ENCODE measurements at regions not wholly inside any gene's neighbourhood (a gene's known extent, or its start where the extent isn't known, plus 50 kb on each side); places are given as distances from the start of the nearest gene placed in this dataset.
"Not testable (repeated sequence)": the region's sequence is repeated elsewhere in the genome, so short reads cannot be mapped to it uniquely, and the experiment has no call there.

DNA sequence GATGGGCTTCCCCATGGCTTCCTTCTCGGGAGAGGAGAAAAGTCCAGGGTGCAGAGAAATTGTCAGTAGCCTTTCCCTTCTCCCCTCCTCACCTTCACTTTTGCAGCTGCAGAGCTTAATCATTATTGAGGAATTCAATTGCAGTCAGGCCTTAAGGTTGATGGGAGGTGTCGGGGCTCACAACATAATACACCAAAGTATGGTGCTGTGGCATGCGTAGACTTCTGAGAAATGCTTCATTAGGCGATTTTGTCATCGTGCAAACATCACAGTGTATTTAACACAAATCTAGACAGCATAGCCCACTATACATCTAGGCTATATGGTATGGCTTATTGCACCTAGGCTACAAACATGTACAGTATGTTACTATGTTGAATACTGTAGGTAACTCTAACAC lies 100.2 kb upstream of the PPM1J start:
- Histone ChIP-seq H3K27ac (ENCODE audit: low read depth, low read length, poor library complexity, severe bottlenecking) (no peak overlapping the region), H3K79me2 (ENCODE audit: insufficient read depth, low read depth, low read length) (no peaks in the 10 kb centered on the region), H3K9me2 (ENCODE audit: insufficient read depth, low read length) (no peaks in the 10 kb centered on the region), H4K20me1 (ENCODE audit: insufficient read depth, low read length) (no peaks in the 10 kb centered on the region), H3K4me1 (ENCODE audit: insufficient read depth, low read length, poor library complexity, severe bottlenecking) (no peaks in the 10 kb centered on the region), H3K4me2 (ENCODE audit: low read length) (no peak overlapping the region), H3K4me3 (ENCODE audit: low read depth, low read length, poor library complexity, severe bottlenecking) (no peak overlapping the region), H2AFZ (ENCODE audit: low read length) (no peak overlapping the region), H3K9me3 (ENCODE audit: low read length) (no peaks in the 10 kb centered on the region), H3K36me3 (ENCODE audit: insufficient read depth, low read length) (no peaks in the 10 kb centered on the region)
- no peak for DNase-seq (ENCODE audit: low spot score)
- BruUV-seq (replicated peaks), result no TSS peak
- intact Hi-C loops (cut with micrococcal nuclease; ENCODE audit: unreplicated experiment), result no loop called here
- ChIA-PET CTCF (ENCODE audit: unreplicated experiment) (no interaction called here), POLR2A (no interaction called here)
- TF ChIP-seq EZH2phosphoT487 (IDR thresholded peaks at IDR 0.05; ENCODE audit: borderline replicate concordance, low read depth, low read length), result no peak

DNA sequence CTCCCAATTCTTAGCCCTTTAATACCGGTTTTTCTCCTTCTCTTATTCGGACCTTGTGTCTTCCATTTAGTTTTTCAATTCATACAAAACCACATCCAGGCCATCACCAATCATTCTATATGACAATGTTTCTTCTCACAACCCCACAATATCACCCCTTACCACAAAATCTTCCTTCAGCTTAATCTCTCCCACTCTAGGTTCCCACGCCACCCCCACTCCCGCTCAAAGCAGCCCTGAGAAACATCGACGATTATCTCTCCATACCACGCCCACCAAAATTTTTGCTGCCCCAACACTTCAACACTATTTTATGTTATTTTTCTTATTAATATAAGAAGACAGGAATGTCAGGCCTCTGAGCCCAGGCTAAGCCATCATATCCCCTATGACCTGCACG lies 99.5 kb upstream of the PPM1J start:
- H3K9me2 ChIP-seq (ENCODE audit: insufficient read depth, low read length); BruUV-seq (replicated peaks); H3K9me3 ChIP-seq (ENCODE audit: low read length); H3K4me2 ChIP-seq (ENCODE audit: low read length); CTCF ChIA-PET (ENCODE audit: unreplicated experiment); H3K4me1 ChIP-seq (ENCODE audit: insufficient read depth, low read length, poor library complexity, severe bottlenecking); H3K79me2 ChIP-seq (ENCODE audit: insufficient read depth, low read depth, low read length); POLR2A ChIA-PET; H3K36me3 ChIP-seq (ENCODE audit: insufficient read depth, low read length); DNase-seq (ENCODE audit: low spot score); H3K4me3 ChIP-seq (ENCODE audit: low read depth, low read length, poor library complexity, severe bottlenecking); H2AFZ ChIP-seq (ENCODE audit: low read length); H4K20me1 ChIP-seq (ENCODE audit: insufficient read depth, low read length); intact Hi-C loops (cut with micrococcal nuclease; ENCODE audit: unreplicated experiment); H3K27ac ChIP-seq (ENCODE audit: low read depth, low read length, poor library complexity, severe bottlenecking): not testable (repeated sequence)

DNA sequence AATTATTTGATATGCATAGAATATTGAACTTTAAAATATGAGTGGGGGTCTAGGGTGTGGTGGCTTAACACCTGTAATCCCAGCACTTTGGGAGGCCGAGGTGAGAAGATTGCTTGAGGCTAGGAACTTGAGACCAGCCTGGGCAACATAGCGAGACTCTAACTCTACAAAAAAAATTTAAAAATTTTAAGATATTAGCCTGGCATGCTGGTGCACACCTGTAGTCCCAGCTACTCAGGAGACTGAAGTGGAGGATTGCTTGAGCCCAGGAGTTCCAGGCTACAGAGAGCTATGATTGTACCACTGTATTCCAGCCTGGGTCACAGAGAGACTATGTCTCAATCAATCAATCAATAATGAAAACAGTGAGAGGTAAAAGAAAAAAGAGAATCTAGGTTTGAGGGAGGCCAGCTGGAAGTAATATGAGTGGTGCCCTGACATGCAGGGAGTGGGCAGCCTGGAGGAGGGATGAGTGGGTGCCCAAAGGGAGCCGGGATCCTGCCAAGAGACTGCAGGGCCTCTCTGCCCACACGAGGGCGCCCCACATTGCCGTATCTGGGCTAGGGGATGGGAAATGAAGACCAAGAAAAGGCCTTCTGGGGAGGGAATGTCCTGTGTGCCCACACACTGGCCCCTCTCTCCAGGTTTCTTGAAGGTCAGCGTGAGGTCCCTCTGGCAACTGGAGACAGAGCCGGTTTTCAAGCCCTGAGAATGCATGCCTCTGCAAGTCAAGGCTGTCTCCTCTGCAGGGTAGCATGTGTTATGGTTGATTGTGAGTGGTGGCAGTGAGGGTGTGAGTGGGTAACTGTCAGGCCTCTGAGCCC lies 93.9 kb upstream of the PPM1J start:
- Histone ChIP-seq H2AFZ (ENCODE audit: low read length) (no peak overlapping the region), H3K79me2 (ENCODE audit: insufficient read depth, low read depth, low read length) (no peaks in the 10 kb centered on the region), H3K4me3 (ENCODE audit: low read depth, low read length, poor library complexity, severe bottlenecking) (no peak overlapping the region), H3K9me3 (ENCODE audit: low read length) (no peaks in the 10 kb centered on the region), H3K36me3 (ENCODE audit: insufficient read depth, low read length) (no peaks in the 10 kb centered on the region), H3K4me2 (ENCODE audit: low read length) (no peak overlapping the region), H3K4me1 (ENCODE audit: insufficient read depth, low read length, poor library complexity, severe bottlenecking) (no peaks in the 10 kb centered on the region), H4K20me1 (ENCODE audit: insufficient read depth, low read length) (no peaks in the 10 kb centered on the region), H3K9me2 (ENCODE audit: insufficient read depth, low read length) (no peaks in the 10 kb centered on the region), H3K27ac (ENCODE audit: low read depth, low read length, poor library complexity, severe bottlenecking) (no peak overlapping the region)
- intact Hi-C loops (cut with micrococcal nuclease; ENCODE audit: unreplicated experiment), result loop anchor here (1.0 to 10.0 kb wide), 2 partner anchors 233 to 866 kb away; no protein-coding TSS in a partner anchor
- DNase-seq (ENCODE audit: low spot score), result peak; percentile 57
- ChIA-PET POLR2A (interaction anchor here (1.0 kb wide), 1 partner anchor 83 kb away, joined by 5 read pairs; no protein-coding TSS in a partner anchor), CTCF (ENCODE audit: unreplicated experiment) (interaction anchor here (0.6 kb wide), 1 partner anchor 336 kb away, joined by 3 read pairs; no protein-coding TSS in a partner anchor)
- no TSS peak for BruUV-seq (replicated peaks)
- TF ChIP-seq, protein P1, sequence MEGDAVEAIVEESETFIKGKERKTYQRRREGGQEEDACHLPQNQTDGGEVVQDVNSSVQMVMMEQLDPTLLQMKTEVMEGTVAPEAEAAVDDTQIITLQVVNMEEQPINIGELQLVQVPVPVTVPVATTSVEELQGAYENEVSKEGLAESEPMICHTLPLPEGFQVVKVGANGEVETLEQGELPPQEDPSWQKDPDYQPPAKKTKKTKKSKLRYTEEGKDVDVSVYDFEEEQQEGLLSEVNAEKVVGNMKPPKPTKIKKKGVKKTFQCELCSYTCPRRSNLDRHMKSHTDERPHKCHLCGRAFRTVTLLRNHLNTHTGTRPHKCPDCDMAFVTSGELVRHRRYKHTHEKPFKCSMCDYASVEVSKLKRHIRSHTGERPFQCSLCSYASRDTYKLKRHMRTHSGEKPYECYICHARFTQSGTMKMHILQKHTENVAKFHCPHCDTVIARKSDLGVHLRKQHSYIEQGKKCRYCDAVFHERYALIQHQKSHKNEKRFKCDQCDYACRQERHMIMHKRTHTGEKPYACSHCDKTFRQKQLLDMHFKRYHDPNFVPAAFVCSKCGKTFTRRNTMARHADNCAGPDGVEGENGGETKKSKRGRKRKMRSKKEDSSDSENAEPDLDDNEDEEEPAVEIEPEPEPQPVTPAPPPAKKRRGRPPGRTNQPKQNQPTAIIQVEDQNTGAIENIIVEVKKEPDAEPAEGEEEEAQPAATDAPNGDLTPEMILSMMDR (conservative IDR thresholded peaks at IDR 0.05; ENCODE audit: low read length), result peak; percentile 92
- TF ChIP-seq EZH2phosphoT487 (IDR thresholded peaks at IDR 0.05; ENCODE audit: borderline replicate concordance, low read depth, low read length), result no peak
